ENCODE measurements at regions not wholly inside any gene's neighbourhood (a gene's known extent, or its start where the extent isn't known, plus 50 kb on each side); places are given as distances from the start of the nearest gene placed in this dataset.

- CTCF ChIA-PET: no interaction called here
- no peak overlapping the region for H3K4me3 Mint-ChIP-seq
- H3K36me3 Mint-ChIP-seq (ENCODE audit: low read depth): no peaks in the 10 kb centered on the region
- TF ChIP-seq, protein P1, sequence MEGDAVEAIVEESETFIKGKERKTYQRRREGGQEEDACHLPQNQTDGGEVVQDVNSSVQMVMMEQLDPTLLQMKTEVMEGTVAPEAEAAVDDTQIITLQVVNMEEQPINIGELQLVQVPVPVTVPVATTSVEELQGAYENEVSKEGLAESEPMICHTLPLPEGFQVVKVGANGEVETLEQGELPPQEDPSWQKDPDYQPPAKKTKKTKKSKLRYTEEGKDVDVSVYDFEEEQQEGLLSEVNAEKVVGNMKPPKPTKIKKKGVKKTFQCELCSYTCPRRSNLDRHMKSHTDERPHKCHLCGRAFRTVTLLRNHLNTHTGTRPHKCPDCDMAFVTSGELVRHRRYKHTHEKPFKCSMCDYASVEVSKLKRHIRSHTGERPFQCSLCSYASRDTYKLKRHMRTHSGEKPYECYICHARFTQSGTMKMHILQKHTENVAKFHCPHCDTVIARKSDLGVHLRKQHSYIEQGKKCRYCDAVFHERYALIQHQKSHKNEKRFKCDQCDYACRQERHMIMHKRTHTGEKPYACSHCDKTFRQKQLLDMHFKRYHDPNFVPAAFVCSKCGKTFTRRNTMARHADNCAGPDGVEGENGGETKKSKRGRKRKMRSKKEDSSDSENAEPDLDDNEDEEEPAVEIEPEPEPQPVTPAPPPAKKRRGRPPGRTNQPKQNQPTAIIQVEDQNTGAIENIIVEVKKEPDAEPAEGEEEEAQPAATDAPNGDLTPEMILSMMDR (IDR thresholded peaks at IDR 0.05): no peak
- H3K9me3 Mint-ChIP-seq: no peaks in the 10 kb centered on the region
- H3K27me3 Mint-ChIP-seq: no peaks in the 10 kb centered on the region
- H3K4me1 Mint-ChIP-seq (ENCODE audit: low read depth): no peaks in the 10 kb centered on the region
- POLR2A ChIA-PET: no interaction called here
- ATAC-seq (no peak), DNase-seq (no peak)
- intact Hi-C loops (cut with micrococcal nuclease): no loop called here
- no peak overlapping the region for H3K27ac Mint-ChIP-seq
Observed at GRCh38 chr2:223228871-223229270, 176.9 kb downstream of the KCNE4 start.

GRCh38 chr2:223230352-223230751 lies 178.4 kb downstream of the KCNE4 start:
- TF ChIP-seq, protein P1 (IDR thresholded peaks at IDR 0.05): no peak
- ATAC-seq (no peak), DNase-seq (no peak)
- POLR2A ChIA-PET: interaction anchor here (0.6 kb wide), 1 partner anchor 188 kb away, joined by 4 read pairs; no protein-coding TSS in a partner anchor
- no peaks in the 10 kb centered on the region for H3K27me3 Mint-ChIP-seq
- CTCF ChIA-PET: no interaction called here
- H3K9me3 Mint-ChIP-seq: no peaks in the 10 kb centered on the region
- H3K4me1 Mint-ChIP-seq (ENCODE audit: low read depth): no peaks in the 10 kb centered on the region
- H3K36me3 Mint-ChIP-seq (ENCODE audit: low read depth): no peaks in the 10 kb centered on the region
- no peak overlapping the region for H3K27ac Mint-ChIP-seq
- H3K4me3 Mint-ChIP-seq: no peak overlapping the region
- intact Hi-C loops (cut with micrococcal nuclease): no loop called here

DNA sequence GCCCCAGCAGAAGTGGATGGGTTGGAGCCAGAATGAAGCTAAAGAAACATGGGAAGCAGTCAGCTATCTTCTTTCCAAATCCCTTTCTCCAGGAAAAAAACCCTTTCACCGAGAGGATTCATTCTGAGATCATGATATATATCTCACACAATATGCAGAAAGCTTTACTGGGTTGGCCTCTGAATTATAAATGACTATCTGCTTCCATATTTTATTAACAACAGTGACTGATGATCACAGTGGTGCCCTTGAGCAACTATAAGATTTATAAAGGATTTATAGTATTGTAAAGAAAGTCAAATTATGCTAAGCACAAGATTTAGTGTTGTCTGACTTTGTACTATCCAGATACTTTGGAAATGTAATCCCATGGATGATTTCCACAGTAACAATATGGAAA lies 180.3 kb downstream of the KCNE4 start:
- ATAC-seq: no peak
- no peaks in the 10 kb centered on the region for H3K36me3 Mint-ChIP-seq (ENCODE audit: low read depth)
- no peak overlapping the region for H3K27ac Mint-ChIP-seq
- no peaks in the 10 kb centered on the region for H3K9me3 Mint-ChIP-seq
- ChIA-PET POLR2A (no interaction called here), CTCF (no interaction called here)
- H3K4me3 Mint-ChIP-seq: no peak overlapping the region
- TF ChIP-seq, protein P1 (IDR thresholded peaks at IDR 0.05): no peak
- intact Hi-C loops (cut with micrococcal nuclease): no loop called here
- no peak for DNase-seq
- H3K4me1 Mint-ChIP-seq (ENCODE audit: low read depth): no peaks in the 10 kb centered on the region
- H3K27me3 Mint-ChIP-seq: no peaks in the 10 kb centered on the region

DNA sequence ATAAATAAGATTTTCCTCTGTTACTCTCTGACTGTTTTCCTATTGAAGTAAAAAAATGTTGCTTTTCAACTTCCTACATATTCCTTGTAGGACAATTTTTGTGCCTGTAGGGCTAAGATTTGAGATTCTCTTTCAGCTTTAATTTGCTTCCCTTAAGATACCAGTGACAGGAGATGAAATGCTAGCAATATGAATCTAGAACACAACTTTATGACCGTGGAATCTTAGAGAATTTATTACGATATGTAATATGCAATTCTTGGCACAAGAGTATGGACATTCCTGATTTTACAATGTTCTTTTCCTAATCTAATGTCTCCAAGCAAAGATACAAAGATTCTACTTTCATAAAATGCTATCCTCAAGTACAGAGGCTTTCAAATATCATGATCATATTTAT lies 180.9 kb downstream of the KCNE4 start:
- Mint-ChIP-seq H3K36me3 (ENCODE audit: low read depth) (no peaks in the 10 kb centered on the region), H3K27me3 (no peaks in the 10 kb centered on the region), H3K9me3 (no peaks in the 10 kb centered on the region), H3K4me3 (no peak overlapping the region), H3K27ac (no peak overlapping the region), H3K4me1 (ENCODE audit: low read depth) (no peaks in the 10 kb centered on the region)
- TF ChIP-seq, protein P1 (IDR thresholded peaks at IDR 0.05): no peak
- ChIA-PET CTCF (no interaction called here), POLR2A (no interaction called here)
- DNase-seq (no peak), ATAC-seq (no peak)
- intact Hi-C loops (cut with micrococcal nuclease): no loop called here

DNA sequence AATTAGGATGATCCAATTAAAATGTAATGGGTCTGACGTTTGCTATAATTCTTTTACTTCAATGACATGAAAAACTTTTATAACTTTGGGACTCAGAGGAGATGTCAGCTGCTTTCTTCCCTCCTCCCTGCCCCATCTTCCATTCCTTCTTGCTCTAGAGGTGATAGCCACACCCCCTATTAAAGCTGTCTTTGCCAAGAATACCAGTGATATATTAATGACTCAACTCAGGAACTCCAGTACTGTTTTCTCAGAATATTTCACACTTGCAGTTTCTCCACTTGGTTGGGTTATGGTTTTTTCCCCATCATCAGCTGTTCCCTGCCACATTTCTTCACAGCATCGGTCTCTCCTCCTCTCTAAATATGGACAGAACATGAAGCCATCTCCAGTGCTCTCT lies 184.0 kb downstream of the KCNE4 start:
- ChIA-PET CTCF (no interaction called here), POLR2A (no interaction called here)
- DNase-seq: no peak
- Mint-ChIP-seq H3K27ac (no peak overlapping the region), H3K4me3 (no peak overlapping the region), H3K36me3 (ENCODE audit: low read depth) (no peaks in the 10 kb centered on the region), H3K4me1 (ENCODE audit: low read depth) (no peaks in the 10 kb centered on the region), H3K9me3 (no peaks in the 10 kb centered on the region), H3K27me3 (no peaks in the 10 kb centered on the region)
- no peak for ATAC-seq
- intact Hi-C loops (cut with micrococcal nuclease): no loop called here
- TF ChIP-seq, protein P1 (IDR thresholded peaks at IDR 0.05): no peak

Data from activated CD8-positive, alpha-beta T cell treated with anti-CD3 and anti-CD28 coated beads for 36 hours (primary cell).